Endothelial cell of umbilical vein (primary cell): ENCODE measurements at regions not wholly inside any gene's neighbourhood (a gene's known extent, or its start where the extent isn't known, plus 50 kb on each side); places are given as distances from the start of the nearest gene placed in this dataset.

ENCODE experiments used
- EZH2 ChIP-seq: IDR thresholded peaks from 2 replicates; pipeline ENCODE4 v1.6.1; 2012; ENCODE audit warnings: borderline replicate concordance, low read depth, mild to moderate bottlenecking, moderate library complexity, low read length, inconsistent platforms; ENCODE audit not compliant: severe bottlenecking
- JUN ChIP-seq: IDR thresholded peaks from 2 replicates; pipeline ENCODE4 v1.6.1; 2011; ENCODE audit warnings: borderline replicate concordance, low read depth; ENCODE audit not compliant: insufficient read length, insufficient read depth
- MYC ChIP-seq: IDR thresholded peaks from one replicate; pipeline ENCODE4 v1.6.1; 2011; ENCODE audit warnings: mild to moderate bottlenecking, low read depth, low read length
- POLR2A ChIP-seq: IDR thresholded peaks from 2 replicates; pipeline ENCODE4 v1.6.1; 2012; ENCODE audit warnings: low read depth, mild to moderate bottlenecking, control low read depth, low read length
- POLR2AphosphoS5 ChIP-seq: IDR thresholded peaks from 2 replicates; pipeline ENCODE4 v1.6.1; 2012; ENCODE audit warnings: low read depth, mild to moderate bottlenecking, control low read depth, low read length, moderate library complexity; ENCODE audit not compliant: insufficient read depth
- TF ChIP-seq, protein P1 (sequence below), 2 donors: IDR thresholded peaks; 1 replicate in 1 of 2; 2 replicates in 1 of 2; pipeline ENCODE4 v1.5.1; 2011; ENCODE audit warnings: low read length in 2 of 2, mild to moderate bottlenecking in 2 of 2, moderate library complexity in 2 of 2, control low read depth in 1 of 2, inconsistent platforms in 1 of 2, low read depth in 1 of 2; ENCODE audit not compliant: insufficient read depth in 1 of 2; ENCODE audit errors: extremely low read depth in 1 of 2

- TF ChIP-seq, protein P1, sequence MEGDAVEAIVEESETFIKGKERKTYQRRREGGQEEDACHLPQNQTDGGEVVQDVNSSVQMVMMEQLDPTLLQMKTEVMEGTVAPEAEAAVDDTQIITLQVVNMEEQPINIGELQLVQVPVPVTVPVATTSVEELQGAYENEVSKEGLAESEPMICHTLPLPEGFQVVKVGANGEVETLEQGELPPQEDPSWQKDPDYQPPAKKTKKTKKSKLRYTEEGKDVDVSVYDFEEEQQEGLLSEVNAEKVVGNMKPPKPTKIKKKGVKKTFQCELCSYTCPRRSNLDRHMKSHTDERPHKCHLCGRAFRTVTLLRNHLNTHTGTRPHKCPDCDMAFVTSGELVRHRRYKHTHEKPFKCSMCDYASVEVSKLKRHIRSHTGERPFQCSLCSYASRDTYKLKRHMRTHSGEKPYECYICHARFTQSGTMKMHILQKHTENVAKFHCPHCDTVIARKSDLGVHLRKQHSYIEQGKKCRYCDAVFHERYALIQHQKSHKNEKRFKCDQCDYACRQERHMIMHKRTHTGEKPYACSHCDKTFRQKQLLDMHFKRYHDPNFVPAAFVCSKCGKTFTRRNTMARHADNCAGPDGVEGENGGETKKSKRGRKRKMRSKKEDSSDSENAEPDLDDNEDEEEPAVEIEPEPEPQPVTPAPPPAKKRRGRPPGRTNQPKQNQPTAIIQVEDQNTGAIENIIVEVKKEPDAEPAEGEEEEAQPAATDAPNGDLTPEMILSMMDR (IDR thresholded peaks at IDR 0.05; ENCODE audit: extremely low read depth in 1 of 2, insufficient read depth in 1 of 2, low read depth in 1 of 2, low read length in 2 of 2): no peak
- TF ChIP-seq POLR2AphosphoS5 (no peak), POLR2A (no peak), JUN (no peak), EZH2 (no peak), MYC (no peak)
Measured at GRCh38 chr16:85422632-85423550, 190.2 kb upstream of the GSE1 start.
